Activated naive CD8-positive, alpha-beta T cell treated with anti-CD3 and anti-CD28 coated beads, Interleukin-2, amount 10 ng/mL, durations not matched to agents 7 days and 5 days (primary cell): ENCODE measurements at regions not wholly inside any gene's neighbourhood (a gene's known extent, or its start where the extent isn't known, plus 50 kb on each side); places are given as distances from the start of the nearest gene placed in this dataset.

Experiments
- ATAC-seq: fragments of 150-1000 bp; cut with Tn5 transposase; one replicate; pipeline ENCODE4 v1.10.0; 2021; ENCODE audit warnings: low read depth, moderate library complexity
- POLR2A ChIA-PET: fragments of 350-600 bp; sonication (Branson Sonifier 250); formaldehyde crosslinking; loops from one replicate; lab custom pipeline; 2021; ENCODE audit warnings: antibody characterized with exemption; lab: Charles Lee
- DNase-seq: peaks from one replicate; pipeline ENCODE4 v3.0.0; 2021
- H3K27ac Mint-ChIP-seq: one replicate; pipeline ENCODE4 v1.8.0; 2022; ENCODE audit warnings: mild to moderate bottlenecking, mixed read lengths
- H3K27me3 Mint-ChIP-seq: one replicate; pipeline ENCODE4 v1.8.0; 2022; ENCODE audit warnings: mild to moderate bottlenecking, moderate library complexity, mixed read lengths
- H3K36me3 Mint-ChIP-seq: one replicate; pipeline ENCODE4 v1.8.0; 2021; ENCODE audit warnings: mild to moderate bottlenecking, mixed read lengths
- H3K4me1 Mint-ChIP-seq: one replicate; pipeline ENCODE4 v1.8.0; 2021; ENCODE audit warnings: mixed read lengths
- H3K4me3 Mint-ChIP-seq: one replicate; pipeline ENCODE4 v1.8.0; 2022; ENCODE audit warnings: mild to moderate bottlenecking, moderate library complexity, mixed read lengths
- H3K9me3 Mint-ChIP-seq: one replicate; pipeline ENCODE4 v1.8.0; 2021; ENCODE audit warnings: mixed read lengths

DNA sequence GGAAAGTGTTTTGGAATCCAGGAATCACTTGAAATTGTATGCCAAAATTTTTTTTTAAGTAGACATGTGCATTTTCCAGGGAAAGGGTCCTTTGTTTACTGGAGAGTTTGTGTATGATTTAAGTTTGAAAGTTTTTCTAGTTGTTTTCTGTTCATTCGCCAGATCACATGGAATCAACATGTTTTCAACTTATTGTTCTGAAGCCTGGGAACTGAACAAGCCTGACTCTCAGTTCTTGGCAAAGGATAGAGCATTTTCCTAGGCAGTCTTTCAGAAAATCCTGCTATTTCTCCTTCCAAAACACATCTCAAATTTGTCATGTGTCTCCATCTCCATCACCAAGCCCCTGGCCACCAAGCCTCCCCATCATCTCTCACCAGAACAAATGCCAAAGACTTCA, 374.8 kb downstream of the MAFB start:
- no peaks in the 10 kb centered on the region for H3K27me3 Mint-ChIP-seq
- H3K4me1 Mint-ChIP-seq = no peaks in the 10 kb centered on the region
- ATAC-seq (no peak), DNase-seq (no peak)
- no peaks in the 10 kb centered on the region for H3K9me3 Mint-ChIP-seq
- H3K4me3 Mint-ChIP-seq = no peak overlapping the region
- POLR2A ChIA-PET = no interaction called here
- H3K36me3 Mint-ChIP-seq = no peaks in the 10 kb centered on the region
- H3K27ac Mint-ChIP-seq = no peak overlapping the region

DNA sequence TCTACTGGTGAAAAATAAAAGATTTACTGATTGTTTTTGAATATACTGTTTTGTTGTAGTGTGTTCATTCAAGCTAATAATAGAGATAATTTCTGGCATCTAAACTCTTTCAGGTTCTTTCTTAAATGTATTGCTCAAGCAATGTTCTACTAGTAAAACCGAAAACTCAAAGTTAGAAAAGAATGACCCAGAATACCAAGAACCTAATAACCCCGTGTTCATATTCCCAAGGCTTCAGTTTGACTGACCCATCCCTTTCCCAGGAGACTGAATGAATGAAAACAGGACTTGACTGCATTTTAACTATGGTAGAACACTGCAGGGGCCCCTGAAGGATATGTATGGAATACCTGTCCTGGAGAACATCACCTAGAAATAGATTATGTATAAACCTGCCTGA, 375.3 kb downstream of the MAFB start:
- Mint-ChIP-seq H3K4me1 (no peaks in the 10 kb centered on the region), H3K4me3 (no peak overlapping the region), H3K36me3 (no peaks in the 10 kb centered on the region), H3K27ac (no peak overlapping the region), H3K9me3 (no peaks in the 10 kb centered on the region), H3K27me3 (no peaks in the 10 kb centered on the region)
- ATAC-seq = no peak
- POLR2A ChIA-PET = no interaction called here
- DNase-seq = no peak

DNA sequence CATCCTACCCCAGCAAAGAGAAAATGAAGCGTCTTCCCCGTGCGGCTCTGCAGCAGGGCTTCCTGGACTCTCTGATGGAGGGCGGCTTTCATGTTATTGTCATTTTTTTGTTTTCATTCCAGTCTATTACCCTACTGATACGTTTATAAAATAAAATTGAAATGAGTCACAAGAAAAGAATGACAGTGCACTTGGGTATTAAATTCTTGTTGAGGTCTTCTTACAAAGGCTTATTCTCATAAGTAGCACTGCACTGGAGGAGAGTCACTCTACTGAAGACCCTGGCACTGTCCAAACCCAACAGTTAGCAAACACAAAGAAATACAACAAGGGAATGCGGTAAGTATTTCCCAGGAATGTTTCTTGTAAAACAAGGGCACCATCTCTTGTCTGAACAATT, 379.3 kb downstream of the MAFB start:
- no peaks in the 10 kb centered on the region for H3K36me3 Mint-ChIP-seq
- no peak overlapping the region for H3K4me3 Mint-ChIP-seq
- no peak for ATAC-seq
- POLR2A ChIA-PET = no interaction called here
- H3K27ac Mint-ChIP-seq = no peak overlapping the region
- no peaks in the 10 kb centered on the region for H3K4me1 Mint-ChIP-seq
- no peak for DNase-seq
- H3K27me3 Mint-ChIP-seq = no peaks in the 10 kb centered on the region
- peaks cover 1% of the 10 kb centered on the region for H3K9me3 Mint-ChIP-seq

DNA sequence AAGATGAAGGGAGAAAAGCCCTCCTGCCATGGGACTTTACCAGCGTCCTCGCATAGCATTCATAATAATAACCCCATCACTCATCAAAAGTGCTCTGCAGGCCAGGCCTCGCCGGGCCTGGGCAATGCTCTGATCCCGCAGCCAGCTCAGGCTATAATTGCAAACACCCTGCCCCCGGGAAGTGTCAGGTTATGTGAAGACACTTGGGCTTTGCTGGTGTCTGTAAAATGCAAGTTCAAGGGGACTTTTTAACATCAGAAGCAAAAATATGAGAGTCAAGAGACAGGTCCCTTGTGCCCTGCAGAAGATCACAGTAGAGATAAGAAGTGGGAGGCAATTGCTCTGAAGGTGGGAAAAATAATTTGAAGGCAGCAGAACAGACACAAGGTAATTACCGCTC, 381.0 kb downstream of the MAFB start:
- H3K4me1 Mint-ChIP-seq = no peaks in the 10 kb centered on the region
- H3K27ac Mint-ChIP-seq = no peak overlapping the region
- ATAC-seq = no peak
- no peak overlapping the region for H3K4me3 Mint-ChIP-seq
- no peaks in the 10 kb centered on the region for H3K27me3 Mint-ChIP-seq
- peaks cover 1% of the 10 kb centered on the region for H3K9me3 Mint-ChIP-seq
- H3K36me3 Mint-ChIP-seq = no peaks in the 10 kb centered on the region
- no peak for DNase-seq
- POLR2A ChIA-PET = no interaction called here

DNA sequence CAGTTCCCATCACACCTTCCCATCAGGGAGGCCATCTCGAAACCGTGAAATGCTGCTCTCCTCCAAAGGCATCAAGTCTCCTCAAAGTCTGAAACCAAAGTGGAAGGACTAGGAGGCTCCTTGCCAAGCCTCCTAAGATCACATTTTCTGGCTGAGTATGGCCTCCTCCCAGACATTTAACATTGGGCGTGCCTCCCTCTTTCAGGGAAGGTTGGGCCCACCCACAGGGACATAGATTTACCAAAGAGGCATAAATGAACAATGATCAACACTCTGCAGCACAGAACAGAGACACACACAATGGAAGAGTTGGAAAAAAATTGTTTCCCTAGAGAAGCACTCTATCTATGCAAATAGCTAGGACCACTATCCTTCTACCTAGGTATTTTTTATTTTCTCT, 381.8 kb downstream of the MAFB start:
- no peaks in the 10 kb centered on the region for H3K36me3 Mint-ChIP-seq
- H3K4me1 Mint-ChIP-seq = no peaks in the 10 kb centered on the region
- H3K27me3 Mint-ChIP-seq = no peaks in the 10 kb centered on the region
- H3K4me3 Mint-ChIP-seq = no peak overlapping the region
- ATAC-seq (no peak), DNase-seq (no peak)
- POLR2A ChIA-PET = no interaction called here
- H3K27ac Mint-ChIP-seq = no peak overlapping the region
- peaks cover 1% of the 10 kb centered on the region for H3K9me3 Mint-ChIP-seq

DNA sequence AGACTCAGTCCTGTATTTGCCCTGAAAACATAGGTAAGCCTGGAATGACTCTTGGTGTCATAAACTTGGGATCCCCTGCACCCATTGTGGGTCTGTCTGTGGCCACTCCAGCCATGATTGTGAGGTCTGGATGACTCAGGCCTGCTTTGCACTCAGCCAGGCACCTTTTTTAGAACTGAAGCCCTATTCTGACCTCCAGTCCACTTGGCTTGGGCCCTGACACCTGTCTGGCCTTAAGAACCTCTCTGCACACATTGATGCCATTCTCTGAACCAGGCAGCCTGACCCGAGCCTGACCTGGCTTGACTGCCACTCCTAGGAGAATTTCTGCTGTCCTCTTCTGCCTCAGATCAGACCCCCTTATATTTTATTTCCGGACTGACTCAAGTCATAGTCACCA, 383.7 kb downstream of the MAFB start:
- Mint-ChIP-seq H3K36me3 (no peaks in the 10 kb centered on the region), H3K4me3 (no peak overlapping the region), H3K27ac (no peak overlapping the region), H3K27me3 (no peaks in the 10 kb centered on the region), H3K9me3 (peaks cover 1% of the 10 kb centered on the region), H3K4me1 (no peaks in the 10 kb centered on the region)
- no peak for DNase-seq
- POLR2A ChIA-PET = no interaction called here
- no peak for ATAC-seq

DNA sequence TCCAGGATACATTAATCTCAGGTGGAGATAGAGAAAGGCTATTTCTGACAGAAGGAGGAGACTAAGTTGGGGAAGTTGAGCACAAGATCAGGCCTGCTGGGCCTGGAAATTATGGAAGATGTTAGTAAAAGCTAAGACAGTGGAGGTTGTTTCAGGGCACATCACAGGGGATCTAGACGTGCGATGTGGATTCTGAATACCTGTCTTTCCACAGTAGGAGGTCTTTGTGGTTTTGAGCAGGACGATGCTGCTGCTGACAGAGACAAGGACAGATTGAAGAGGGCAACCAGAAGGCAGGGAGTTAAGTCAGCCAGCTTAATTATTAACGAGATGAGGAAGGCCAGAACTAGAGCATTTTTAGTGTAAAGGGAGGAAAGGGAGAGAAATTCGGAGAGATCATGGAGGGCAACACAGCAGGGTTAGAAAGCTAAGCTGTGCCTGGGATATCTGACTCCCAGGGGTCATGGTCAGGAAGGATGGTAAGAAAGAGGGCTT, 384.9 kb downstream of the MAFB start:
- H3K4me3 Mint-ChIP-seq = no peak overlapping the region
- H3K27me3 Mint-ChIP-seq = no peaks in the 10 kb centered on the region
- DNase-seq (no peak), ATAC-seq (no peak)
- POLR2A ChIA-PET = no interaction called here
- H3K27ac Mint-ChIP-seq = no peak overlapping the region
- no peaks in the 10 kb centered on the region for H3K36me3 Mint-ChIP-seq
- H3K9me3 Mint-ChIP-seq = peaks cover 1% of the 10 kb centered on the region
- H3K4me1 Mint-ChIP-seq = no peaks in the 10 kb centered on the region

DNA sequence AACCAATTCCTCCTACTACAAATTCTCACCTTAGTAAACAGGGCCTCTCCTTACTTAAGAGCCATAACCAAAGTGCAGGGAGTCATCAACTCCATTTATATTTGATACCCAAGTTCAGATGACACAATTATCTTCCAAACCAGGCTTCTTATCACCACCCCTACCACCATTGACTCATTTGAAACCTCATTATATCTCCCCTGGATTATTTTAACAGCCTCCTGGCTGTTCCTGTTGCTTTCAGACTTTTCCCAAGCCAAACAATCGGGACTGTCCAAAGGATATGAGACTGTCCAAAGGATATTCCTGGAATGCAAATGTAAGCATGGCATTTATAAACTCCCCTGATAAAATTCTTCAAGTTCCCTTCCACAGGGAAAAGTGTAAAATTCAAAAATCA, 394.3 kb downstream of the MAFB start:
- H3K4me3 Mint-ChIP-seq = no peak overlapping the region
- POLR2A ChIA-PET = no interaction called here
- peaks cover 6% of the 10 kb centered on the region for H3K27me3 Mint-ChIP-seq
- DNase-seq (no peak), ATAC-seq (no peak)
- no peaks in the 10 kb centered on the region for H3K4me1 Mint-ChIP-seq
- no peak overlapping the region for H3K27ac Mint-ChIP-seq
- no peaks in the 10 kb centered on the region for H3K36me3 Mint-ChIP-seq
- no peaks in the 10 kb centered on the region for H3K9me3 Mint-ChIP-seq

DNA sequence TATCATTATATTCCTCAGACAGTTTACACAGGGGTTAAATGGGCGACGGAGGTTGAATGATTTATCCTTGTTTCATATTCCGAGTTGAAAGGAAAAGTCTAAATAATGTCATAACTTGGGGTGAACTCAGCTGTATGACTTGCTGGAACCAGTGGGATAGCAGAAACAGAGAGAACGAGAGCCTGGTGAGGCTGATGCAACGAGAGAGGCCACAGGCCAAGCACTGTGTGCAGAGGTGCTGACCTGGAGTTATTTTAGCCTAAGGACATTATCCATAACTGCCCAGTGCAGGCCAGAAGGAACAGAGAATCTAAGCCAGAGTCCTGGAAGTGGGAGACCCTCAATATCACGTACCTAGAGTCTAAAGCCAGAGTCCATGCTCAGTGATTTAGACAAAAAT, 394.9 kb downstream of the MAFB start:
- DNase-seq (no peak), ATAC-seq (no peak)
- POLR2A ChIA-PET = no interaction called here
- H3K4me1 Mint-ChIP-seq = no peaks in the 10 kb centered on the region
- no peak overlapping the region for H3K4me3 Mint-ChIP-seq
- H3K36me3 Mint-ChIP-seq = no peaks in the 10 kb centered on the region
- H3K9me3 Mint-ChIP-seq = no peaks in the 10 kb centered on the region
- H3K27ac Mint-ChIP-seq = no peak overlapping the region
- H3K27me3 Mint-ChIP-seq = peaks cover 6% of the 10 kb centered on the region

DNA sequence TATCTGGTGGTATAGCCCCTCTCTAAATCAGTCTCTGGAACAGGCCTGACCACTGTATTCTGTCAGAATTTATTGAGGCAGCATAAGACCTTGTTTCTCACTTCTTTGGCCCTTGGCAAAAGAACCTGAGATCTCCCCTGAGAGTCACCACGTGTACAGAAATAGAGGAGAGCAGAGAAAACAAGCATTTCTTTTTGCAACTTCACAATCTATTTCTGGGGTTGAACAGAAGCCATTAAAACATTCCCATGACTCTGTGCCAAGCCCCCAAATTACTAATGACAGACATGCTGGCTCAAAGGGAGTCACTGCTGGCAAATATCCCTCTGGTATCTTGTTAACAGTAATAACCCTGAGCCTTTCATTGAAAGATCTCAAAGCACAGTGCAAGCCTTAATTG, 395.3 kb downstream of the MAFB start:
- Mint-ChIP-seq H3K9me3 (no peaks in the 10 kb centered on the region), H3K27me3 (peaks cover 2% of the 10 kb centered on the region), H3K4me1 (no peaks in the 10 kb centered on the region), H3K36me3 (no peaks in the 10 kb centered on the region), H3K4me3 (no peak overlapping the region), H3K27ac (no peak overlapping the region)
- no peak for ATAC-seq
- DNase-seq = no peak
- POLR2A ChIA-PET = no interaction called here

DNA sequence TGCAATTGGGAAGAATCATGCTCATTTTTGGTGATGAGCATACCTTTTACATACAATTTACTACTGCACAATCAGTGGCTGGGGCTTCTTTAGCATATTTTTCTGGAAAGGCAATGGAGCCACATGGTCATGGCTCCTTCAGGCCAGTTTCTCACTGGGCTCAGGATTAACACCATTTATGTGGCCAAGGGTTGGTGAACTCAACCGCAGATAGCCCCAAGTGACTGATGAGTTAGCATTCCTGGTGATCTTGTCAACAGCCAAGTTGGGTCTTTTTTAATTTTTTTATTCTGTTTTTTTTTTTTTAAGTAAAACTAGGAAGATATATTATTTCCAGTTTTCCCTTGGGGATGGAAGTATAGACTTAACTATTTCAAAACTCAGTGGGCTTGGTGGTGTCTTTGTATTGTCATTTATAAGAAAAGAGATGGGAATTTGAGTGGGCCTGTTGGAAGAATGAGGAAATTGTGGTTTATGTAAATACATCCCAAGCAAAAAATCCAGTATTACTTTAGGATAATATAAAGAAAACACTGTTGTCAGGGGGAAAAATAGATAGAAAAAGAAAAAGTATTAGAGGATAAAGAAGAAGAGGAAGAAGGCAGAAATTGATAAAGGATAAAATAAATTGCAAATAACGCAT, 397.4 kb downstream of the MAFB start:
- POLR2A ChIA-PET = no interaction called here
- ATAC-seq = no peak
- Mint-ChIP-seq H3K36me3 (no peaks in the 10 kb centered on the region), H3K4me3 (no peak overlapping the region), H3K27me3 (peaks cover 2% of the 10 kb centered on the region), H3K27ac (no peak overlapping the region), H3K4me1 (no peaks in the 10 kb centered on the region), H3K9me3 (no peaks in the 10 kb centered on the region)
- DNase-seq = no peak

DNA sequence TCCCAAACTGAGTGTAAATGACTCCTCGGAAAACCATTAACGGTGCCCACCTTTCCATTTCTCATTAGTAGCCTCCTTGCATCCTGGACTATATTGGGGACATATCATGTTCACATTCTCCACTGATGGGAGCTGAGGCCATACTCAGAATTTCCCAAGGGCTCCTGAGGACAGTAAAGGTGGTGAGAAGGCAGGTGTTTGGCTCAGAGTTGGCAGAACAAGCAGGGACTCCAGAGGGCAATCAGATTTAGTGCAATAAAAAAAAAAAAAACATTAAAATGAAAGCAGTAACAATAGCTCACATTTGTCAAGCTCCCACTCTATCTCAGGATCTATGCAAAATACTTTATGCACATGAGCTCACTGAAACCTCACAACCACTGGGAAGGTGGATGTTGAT, 401.4 kb downstream of the MAFB start:
- DNase-seq (no peak), ATAC-seq (no peak)
- no peaks in the 10 kb centered on the region for H3K27me3 Mint-ChIP-seq
- no peaks in the 10 kb centered on the region for H3K9me3 Mint-ChIP-seq
- no peak overlapping the region for H3K4me3 Mint-ChIP-seq
- H3K27ac Mint-ChIP-seq = no peak overlapping the region
- H3K4me1 Mint-ChIP-seq = no peaks in the 10 kb centered on the region
- POLR2A ChIA-PET = no interaction called here
- no peaks in the 10 kb centered on the region for H3K36me3 Mint-ChIP-seq

DNA sequence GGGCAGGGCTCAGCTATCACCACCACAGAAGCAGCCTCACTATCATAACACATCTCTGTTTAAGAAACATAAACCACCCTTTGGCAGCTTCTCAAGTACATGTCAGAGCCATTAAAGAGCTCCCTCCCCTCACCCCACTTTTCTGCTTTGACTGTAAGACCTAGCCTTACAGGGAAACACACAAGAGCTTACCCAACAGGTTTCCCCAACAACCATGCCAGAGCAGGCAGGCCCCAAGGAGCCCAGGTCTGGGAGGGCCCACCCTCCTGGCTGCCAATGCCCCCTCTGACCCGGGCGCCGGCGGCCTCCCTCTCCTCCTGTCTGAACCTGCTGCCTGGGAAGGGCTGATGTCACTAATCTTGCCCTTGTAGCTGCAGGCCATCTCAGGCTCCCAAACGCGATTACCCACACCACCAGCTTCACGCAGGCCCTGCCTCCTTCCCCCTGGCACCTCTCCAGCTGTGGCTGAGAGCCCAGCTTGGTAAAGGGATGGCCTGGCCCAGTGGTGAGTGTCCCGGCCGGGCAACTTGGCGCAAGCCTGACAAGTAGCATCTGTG, 402.0 kb downstream of the MAFB start:
- POLR2A ChIA-PET = no interaction called here
- no peaks in the 10 kb centered on the region for H3K36me3 Mint-ChIP-seq
- H3K4me3 Mint-ChIP-seq = no peak overlapping the region
- DNase-seq = no peak
- H3K9me3 Mint-ChIP-seq = no peaks in the 10 kb centered on the region
- no peak for ATAC-seq
- H3K27ac Mint-ChIP-seq = no peak overlapping the region
- no peaks in the 10 kb centered on the region for H3K27me3 Mint-ChIP-seq
- H3K4me1 Mint-ChIP-seq = no peaks in the 10 kb centered on the region

DNA sequence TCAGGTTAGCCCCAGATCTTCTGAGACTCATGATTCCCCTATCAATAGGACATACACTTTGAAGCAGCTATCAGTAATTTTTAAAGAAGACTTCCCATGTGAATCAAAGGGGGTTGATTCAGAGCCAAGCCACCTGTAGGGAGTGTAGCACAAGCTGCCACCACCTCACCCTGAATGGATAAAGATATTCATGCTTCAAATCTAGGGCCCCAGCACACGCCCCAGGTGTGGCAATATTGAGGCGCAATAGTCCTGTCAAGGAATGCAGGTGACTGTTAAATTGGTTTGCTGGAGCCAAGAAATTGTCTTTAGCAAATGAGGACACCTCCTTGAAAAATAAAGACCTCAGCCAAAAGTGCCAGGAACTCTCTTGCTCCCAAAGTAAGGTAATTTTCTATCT, 404.4 kb downstream of the MAFB start:
- Mint-ChIP-seq H3K4me3 (no peak overlapping the region), H3K27ac (no peak overlapping the region), H3K36me3 (no peaks in the 10 kb centered on the region), H3K27me3 (no peaks in the 10 kb centered on the region), H3K9me3 (no peaks in the 10 kb centered on the region), H3K4me1 (no peaks in the 10 kb centered on the region)
- DNase-seq = no peak
- POLR2A ChIA-PET = no interaction called here
- no peak for ATAC-seq
